GM12873 (cell line): ENCODE measurements at regions not wholly inside any gene's neighbourhood (a gene's known extent, or its start where the extent isn't known, plus 50 kb on each side); places are given as distances from the start of the nearest gene placed in this dataset.

Experiments used
- TF ChIP-seq, protein P1 (sequence below): IDR thresholded peaks from 2 replicates; pipeline ENCODE4 v1.5.1; 2012; ENCODE audit warnings: low read depth, mild to moderate bottlenecking, moderate library complexity, low read length, control low read depth; ENCODE audit not compliant: insufficient read depth; ENCODE audit errors: missing control alignments

DNA sequence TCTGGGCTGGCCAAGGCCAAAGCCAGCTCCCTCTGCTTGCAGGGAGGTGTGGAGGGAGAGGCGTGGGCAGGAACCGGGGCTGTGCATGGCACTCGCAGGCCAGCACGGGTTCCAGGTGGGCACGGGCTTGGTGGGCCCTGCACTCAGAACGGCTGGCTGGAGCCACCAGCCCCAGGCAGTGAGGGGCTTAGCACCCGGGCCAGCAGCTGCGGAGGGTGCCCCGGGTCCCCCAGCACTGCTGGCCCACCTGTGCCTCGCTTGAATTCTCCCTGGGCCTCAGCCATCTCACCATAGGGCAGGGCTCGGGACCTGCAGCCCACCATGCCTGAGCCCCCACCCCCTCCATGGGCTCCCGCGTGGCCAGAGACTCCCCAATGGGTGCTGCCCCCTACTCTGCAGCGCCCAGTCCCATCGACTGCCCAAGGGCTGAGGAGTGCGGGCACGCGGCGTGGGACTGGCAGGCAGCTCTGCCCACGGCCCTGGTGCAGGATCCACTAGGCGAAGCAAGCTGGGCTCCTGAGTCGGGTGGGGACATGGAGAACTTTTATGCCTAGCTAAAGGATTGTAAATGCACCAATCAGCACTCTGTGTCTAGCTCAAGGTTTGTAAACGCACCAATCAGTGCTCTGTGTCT is 193.9 kb downstream of the LARP7 start:
- TF ChIP-seq, protein P1, sequence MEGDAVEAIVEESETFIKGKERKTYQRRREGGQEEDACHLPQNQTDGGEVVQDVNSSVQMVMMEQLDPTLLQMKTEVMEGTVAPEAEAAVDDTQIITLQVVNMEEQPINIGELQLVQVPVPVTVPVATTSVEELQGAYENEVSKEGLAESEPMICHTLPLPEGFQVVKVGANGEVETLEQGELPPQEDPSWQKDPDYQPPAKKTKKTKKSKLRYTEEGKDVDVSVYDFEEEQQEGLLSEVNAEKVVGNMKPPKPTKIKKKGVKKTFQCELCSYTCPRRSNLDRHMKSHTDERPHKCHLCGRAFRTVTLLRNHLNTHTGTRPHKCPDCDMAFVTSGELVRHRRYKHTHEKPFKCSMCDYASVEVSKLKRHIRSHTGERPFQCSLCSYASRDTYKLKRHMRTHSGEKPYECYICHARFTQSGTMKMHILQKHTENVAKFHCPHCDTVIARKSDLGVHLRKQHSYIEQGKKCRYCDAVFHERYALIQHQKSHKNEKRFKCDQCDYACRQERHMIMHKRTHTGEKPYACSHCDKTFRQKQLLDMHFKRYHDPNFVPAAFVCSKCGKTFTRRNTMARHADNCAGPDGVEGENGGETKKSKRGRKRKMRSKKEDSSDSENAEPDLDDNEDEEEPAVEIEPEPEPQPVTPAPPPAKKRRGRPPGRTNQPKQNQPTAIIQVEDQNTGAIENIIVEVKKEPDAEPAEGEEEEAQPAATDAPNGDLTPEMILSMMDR: no peak

DNA sequence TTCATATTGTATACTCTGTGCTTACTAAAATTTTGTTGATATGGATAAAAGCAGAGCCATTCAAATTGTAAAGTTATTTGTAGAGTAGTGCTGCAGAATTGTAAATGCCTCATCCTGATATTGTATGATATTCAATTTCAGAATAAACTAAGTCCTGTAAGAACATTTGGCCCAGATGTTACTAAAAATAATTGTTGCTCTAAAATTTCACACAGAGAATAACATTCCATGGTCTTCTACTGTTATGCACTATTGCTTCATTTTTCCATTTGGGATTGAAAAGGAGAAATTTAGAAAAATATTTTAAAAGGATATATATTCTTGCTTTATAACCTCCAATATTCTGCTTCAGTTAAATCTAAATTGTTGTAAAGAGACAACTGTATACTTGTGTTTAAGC is 195.6 kb downstream of the LARP7 start:
- TF ChIP-seq, protein P1: no peak

DNA sequence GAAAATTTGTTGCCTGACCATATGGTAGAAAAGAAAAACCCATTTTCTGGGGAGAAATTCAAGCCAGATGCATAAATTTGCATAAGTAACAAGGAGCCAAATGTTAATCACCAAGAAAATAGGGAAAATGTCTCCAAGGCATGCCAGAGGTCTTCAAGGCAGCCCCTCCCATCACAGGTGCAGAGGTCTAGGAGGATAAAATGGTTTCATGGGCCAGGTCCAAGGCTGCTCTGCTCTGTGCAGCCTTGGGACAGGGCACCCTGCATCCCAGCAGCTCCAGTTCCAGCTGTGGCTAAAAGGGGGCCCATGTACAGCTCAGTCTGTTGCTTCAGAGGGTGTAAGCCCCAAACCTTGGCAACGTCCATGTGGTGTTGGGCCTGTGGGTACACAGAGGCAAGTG is 200.0 kb downstream of the LARP7 start:
- TF ChIP-seq, protein P1: no peak

DNA sequence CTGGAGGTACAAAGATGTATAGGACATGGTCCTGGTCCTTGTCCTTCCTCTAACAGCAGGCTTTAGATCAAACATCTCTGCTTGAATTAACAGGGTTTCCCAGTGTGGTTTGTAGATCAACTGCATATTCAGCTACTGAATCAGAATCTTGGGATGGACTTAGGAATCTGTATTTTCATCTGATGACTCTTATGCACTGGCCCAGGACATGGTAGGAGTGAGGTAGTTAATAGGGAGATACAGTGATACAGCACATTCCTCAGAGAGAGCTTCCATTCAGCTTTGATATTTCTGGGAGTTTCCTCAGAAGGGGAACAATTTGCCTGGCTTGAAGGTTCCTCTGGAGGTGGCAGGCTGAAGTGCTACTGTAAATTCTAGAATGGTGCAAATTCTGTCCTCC is 203.1 kb downstream of the LARP7 start:
- TF ChIP-seq, protein P1: no peak

DNA sequence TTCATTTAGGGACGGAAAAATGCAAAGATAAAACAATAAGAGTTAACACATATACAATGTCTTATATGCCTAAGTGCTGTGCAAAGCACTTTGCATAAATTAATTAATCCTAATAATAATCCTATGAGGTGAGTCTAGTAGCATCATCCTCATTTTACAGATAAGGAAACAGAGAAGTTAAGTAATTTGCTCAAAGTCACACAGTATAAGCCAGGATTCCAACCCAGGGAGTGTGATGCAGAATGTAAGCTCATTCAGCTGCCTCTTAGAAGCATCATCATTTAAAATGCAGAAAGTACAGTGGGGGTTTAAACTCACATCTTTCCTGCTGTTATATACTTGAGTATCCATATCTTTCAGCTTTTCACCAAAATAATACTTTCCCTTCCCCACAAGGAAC is 203.7 kb downstream of the LARP7 start:
- TF ChIP-seq, protein P1: no peak

DNA sequence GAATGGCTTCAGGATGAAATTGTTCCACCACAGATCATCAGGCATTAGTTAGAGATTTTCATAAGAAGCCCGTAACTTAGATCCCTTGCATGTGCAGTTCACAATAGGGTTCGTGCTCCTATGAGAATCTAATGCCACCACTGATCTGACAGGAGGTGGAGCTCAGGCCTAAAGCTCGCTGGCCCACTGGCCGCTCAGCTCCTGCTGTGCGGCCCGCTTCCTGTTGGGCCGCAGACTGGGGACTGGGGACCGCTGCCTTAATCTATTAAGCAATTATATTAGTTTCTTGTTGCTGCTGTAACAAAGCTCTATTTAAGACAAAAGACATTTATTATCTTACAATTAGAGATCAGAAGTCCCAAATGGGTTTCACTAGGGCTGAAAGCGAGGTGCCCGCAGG is 205.6 kb downstream of the LARP7 start:
- TF ChIP-seq, protein P1: no peak

DNA sequence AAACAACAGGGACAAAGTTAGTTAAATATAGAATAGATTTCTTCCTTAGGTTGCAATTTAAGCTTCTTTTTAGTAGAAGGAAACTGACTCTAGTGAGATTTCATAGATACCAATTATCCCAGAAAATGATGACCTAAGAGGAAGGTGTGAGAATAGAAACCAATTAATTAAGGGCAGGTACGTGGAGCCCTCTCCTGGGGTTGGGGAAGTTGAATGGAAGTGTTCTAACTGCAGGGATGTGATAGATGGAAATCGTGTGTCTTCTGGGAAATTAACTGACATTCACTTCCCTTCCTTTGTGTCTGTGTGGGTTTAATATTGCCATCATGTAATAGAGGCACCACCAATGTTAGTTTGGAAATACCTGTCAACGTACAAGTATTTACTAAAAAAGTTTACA is 204.1 kb upstream of the ANK2 start:
- TF ChIP-seq, protein P1: no peak
